Ovary (tissue), 3 donors: ENCODE measurements at regions not wholly inside any gene's neighbourhood (a gene's known extent, or its start where the extent isn't known, plus 50 kb on each side); places are given as distances from the start of the nearest gene placed in this dataset.

Source experiments
- CTCF ChIP-seq, 3 donors: fragments of 450-650 bp in 2 of 3; fragments of 200-600 bp in 1 of 3; IDR thresholded peaks; one replicate each; pipeline versions ENCODE4 v1.5.1 to v1.8.0; 2016 to 2022; ENCODE audit warnings: antibody characterized with exemption in 3 of 3, mild to moderate bottlenecking in 1 of 3
- EP300 ChIP-seq: sonication (generic); formaldehyde crosslinking; IDR thresholded peaks from one replicate; pipeline ENCODE4 v1.6.1; 2017; ENCODE audit warnings: antibody characterized with exemption
- donor health status: DM: no; HTN: no; CAD: no.

- no peak for TF ChIP-seq CTCF (IDR thresholded peaks at IDR 0.05)
- no peak for TF ChIP-seq EP300
These were observed 183.4 kb downstream of the PTPN20 start for GRCh38 chr10:47094636-47095035.
